Cardiac septum (tissue), 1 donor: ENCODE measurements at regions not wholly inside any gene's neighbourhood (a gene's known extent, or its start where the extent isn't known, plus 50 kb on each side); places are given as distances from the start of the nearest gene placed in this dataset.
"Not testable (repeated sequence)": the region's sequence is repeated elsewhere in the genome, so short reads cannot be mapped to it uniquely, and the experiment has no call there.

ENCODE experiments used
- DNase-seq: peaks from one replicate; pipeline ENCODE4 v3.0.0-alpha.2; 2020; ENCODE audit warnings: low spot score
- intact Hi-C: fragments of 100-400 bp; cut with DNase I; formaldehyde crosslinking; loops from one replicate; pipeline ENCODE4 v1.14.0; 2022
- donor health status: DM: no; HTN: no; CAD: no.

DNA sequence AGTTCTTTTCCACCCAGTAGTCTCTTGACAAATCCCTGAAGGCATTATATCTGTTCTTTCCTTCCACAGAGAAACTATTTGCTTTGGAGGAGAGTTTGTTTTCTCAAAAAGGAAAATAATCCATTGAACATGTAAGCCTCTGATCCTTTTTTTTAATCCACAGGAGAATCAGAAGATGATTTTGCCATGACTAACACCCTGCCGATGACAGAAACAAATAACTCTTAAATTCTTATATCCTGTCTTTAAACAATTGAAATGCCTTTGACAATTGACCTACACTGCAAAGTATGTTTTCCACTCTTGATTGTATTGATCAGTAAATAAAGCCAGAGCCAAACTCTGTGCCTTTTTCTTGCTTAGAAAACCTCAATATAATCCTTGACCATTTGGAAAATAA lies 666.4 kb upstream of the CTNND2 start:
- intact Hi-C loops, result no loop called here
- DNase-seq, result no peak

GRCh38 chr5:12566441-12566840 lies 662.2 kb upstream of the CTNND2 start:
- intact Hi-C loops, result no loop called here
- no peak for DNase-seq

GRCh38 chr5:12557012-12557411 lies 652.8 kb upstream of the CTNND2 start:
- intact Hi-C loops, result no loop called here
- no peak for DNase-seq

DNA sequence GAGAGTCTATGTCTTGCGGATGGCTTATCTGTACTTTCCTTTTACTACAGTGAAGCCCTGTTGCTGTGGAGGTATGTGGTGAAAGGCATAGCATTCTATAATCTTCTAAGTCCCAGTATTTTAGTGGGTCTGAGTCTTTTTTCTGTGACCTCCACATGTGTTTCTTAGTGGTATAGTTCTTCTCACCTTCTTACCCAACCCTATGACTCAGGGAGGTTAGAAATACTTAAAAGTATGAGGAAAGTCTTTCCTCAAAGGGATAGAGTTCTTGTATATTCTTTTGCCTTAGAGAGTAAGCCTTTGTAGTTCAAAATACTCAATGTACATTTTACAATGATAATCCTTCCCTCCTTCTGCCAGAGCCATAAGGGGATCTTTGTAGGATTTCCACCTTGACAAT lies 621.9 kb upstream of the CTNND2 start:
- no peak for DNase-seq
- intact Hi-C loops, result no loop called here

DNA sequence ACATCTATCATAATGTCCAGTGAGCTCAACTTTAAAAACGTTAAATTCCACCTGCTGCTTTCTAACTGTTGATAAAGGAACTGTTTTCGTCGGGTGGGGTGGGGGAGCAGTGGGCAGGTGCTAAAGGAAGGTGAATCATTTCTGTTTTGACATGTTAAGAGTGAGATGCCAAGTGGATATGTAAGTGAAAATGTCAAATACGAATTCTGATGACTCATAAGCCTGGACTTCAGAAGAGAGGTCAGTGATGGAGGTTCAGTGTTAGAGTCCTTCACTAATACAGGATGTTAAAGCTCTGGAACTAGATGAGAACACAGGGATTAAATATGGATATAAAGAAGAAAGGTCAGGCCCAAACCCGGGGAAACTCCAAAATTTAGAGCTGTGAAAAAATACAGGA lies 617.9 kb upstream of the CTNND2 start:
- intact Hi-C loops, result no loop called here
- no peak for DNase-seq

- intact Hi-C loops, result not testable (repeated sequence)
Measured at GRCh38 chr5:12504983-12505382, 600.7 kb upstream of the CTNND2 start.

GRCh38 chr5:12488161-12488560 lies 583.9 kb upstream of the CTNND2 start:
- no peak for DNase-seq
- intact Hi-C loops, result no loop called here

More at GRCh38 chr5:12504983-12505382, 600.7 kb upstream of the CTNND2 start:
- DNase-seq, result not testable (repeated sequence)

- DNase-seq, result no peak
- intact Hi-C loops, result no loop called here
Measured at GRCh38 chr5:12480487-12480886, 576.2 kb upstream of the CTNND2 start.

DNA sequence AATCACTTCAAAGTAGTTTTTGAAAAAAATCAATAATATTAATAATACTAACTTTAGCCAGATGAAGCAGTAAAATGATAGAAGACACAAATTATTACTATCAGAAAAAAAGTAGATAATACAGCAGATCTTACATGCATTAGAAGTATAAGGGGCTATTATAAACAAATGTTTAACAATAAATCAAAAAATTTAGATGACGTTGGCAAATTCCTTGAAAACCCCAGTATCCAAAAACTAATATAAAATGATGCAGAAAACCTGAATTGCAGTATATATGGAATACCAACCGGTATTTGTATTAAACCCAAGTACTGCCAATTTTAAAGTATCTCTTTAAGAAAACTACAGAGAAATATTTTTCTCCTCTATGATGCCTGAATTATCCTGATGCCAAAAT lies 573.3 kb upstream of the CTNND2 start:
- intact Hi-C loops, result no loop called here
- no peak for DNase-seq

- intact Hi-C loops, result no loop called here
- no peak for DNase-seq
Measured at GRCh38 chr5:12467799-12468198, 563.6 kb upstream of the CTNND2 start.

- intact Hi-C loops, result no loop called here
- DNase-seq, result no peak
Measured at GRCh38 chr5:12460493-12461261, 556.4 kb upstream of the CTNND2 start.

DNA sequence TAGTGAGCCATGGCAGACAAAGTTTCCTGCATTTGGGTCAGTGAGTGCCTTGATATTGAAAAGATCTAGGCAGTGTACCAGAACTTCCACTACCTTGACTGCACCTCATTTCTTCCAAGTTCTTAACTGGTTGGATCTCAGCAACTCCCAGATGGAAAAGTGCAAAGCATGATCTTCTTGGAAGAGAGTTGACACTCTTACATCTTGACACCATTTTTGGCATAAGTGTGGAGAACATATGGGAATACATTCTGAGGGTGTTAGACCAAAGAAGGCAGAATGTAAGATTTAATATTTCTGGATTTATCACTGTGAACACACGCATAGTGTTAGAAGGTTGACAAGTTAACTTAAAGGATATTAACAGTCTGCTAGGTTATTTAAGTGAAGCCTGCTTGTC lies 555.1 kb upstream of the CTNND2 start:
- intact Hi-C loops, result no loop called here
- no peak for DNase-seq

- intact Hi-C loops, result no loop called here
- DNase-seq, result no peak
Measured at GRCh38 chr5:12419075-12419474, 514.8 kb upstream of the CTNND2 start.

- DNase-seq, result no peak
Measured at GRCh38 chr5:12413585-12413984, 509.3 kb upstream of the CTNND2 start.

DNA sequence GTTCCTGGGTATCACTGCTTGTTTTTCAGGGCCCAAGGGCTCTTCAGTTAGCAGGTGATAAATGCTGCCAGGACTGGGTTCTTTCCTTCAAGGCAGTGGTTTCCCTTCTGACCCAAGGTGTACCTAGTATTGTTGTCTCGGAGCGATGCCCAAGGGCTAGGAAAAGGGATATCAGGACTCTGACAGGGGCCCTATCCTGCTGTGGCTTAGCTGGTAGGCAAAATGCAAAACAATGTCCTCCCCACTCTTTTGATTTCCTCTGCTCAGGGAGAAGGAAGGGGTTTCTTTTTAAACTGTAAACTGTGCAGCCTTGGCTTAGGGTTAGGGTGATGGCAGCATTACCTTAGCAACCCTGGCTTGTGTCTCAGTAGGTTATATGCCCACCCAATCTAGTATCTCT lies 508.8 kb upstream of the CTNND2 start:
- intact Hi-C loops, result no loop called here

More at GRCh38 chr5:12413585-12413984, 509.3 kb upstream of the CTNND2 start:
- intact Hi-C loops, result no loop called here

DNA sequence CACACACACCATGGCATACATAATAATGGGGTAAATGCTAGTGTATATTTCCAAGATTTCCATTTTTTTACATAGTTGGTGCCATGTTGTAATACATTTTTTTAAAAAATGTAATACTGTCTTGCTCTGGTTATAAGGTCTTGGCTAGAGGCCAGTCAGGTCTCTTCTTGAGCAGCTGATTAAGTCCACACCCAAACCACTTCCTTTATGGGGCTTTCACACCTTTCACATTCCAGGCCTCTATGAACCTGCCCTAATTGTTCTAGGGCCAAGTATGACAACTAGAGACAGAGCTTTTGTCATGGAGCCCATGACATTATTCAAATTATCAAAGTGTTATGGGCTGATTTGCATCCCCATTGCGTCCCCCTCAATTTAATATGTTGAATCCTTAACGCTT lies 495.6 kb upstream of the CTNND2 start:
- intact Hi-C loops, result no loop called here
- DNase-seq, result no peak

More for the DNA sequence above, 508.8 kb upstream of the CTNND2 start:
- no peak for DNase-seq

GRCh38 chr5:12392246-12392645 lies 488.0 kb upstream of the CTNND2 start:
- no peak for DNase-seq
- intact Hi-C loops, result no loop called here

GRCh38 chr5:12385095-12385494 lies 480.8 kb upstream of the CTNND2 start:
- DNase-seq, result no peak
- intact Hi-C loops, result no loop called here

DNA sequence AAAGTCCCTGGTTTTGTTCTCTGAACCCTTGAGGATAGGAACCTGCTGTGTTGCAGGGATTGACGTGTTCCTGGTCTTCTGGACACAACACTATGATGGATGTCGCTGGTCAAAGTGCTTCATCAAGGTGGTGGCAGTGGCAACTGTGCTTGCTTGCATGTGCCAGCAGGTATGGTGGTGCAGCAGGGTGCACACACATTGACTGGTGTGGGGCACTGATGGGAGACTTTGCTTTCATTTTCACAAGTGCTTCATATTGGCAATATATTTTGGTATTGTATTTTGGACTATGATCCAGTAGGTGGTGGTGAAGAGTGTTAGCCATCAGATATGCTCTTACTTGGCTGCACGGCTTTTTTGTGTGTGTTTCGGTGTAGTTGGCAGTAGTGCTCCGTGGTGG lies 479.8 kb upstream of the CTNND2 start:
- DNase-seq, result no peak
- intact Hi-C loops, result no loop called here

DNA sequence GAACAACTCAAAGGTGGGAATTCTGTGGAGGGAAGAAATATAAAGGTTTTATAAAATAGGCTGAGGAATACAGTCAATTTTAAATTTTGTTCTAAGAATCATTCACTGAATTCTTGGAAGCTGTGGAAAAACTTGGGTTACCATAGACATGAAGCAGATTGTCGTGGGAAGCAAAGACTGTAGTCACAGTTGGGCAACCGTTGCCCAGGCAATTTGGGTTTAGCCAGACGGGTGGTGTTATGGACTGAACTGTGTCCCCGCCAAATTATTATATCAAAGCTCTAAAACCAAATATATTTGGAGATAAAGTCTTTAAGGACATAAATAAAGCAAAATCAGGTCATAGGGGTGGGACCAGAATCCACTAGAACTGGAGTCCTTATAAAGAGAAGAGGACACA lies 463.7 kb upstream of the CTNND2 start:
- intact Hi-C loops, result no loop called here
- no peak for DNase-seq

DNA sequence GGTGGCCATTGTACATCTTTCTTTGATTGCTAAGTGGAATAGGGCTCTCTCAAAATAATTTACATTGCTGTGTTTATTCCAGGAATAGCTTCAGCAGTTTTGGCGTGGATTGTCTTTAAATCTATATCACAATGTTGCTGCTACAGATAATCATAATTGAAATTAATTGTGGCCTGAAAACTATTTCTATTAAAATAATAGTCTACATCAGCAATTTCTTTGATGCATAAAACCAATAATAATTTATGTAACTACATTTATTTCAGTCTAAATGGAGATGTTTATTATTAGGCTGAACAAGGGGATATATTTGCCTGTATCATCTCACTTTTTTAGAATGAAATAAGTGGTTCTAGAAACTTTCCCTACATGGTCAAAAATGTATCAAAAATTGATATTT lies 456.0 kb upstream of the CTNND2 start:
- intact Hi-C loops, result no loop called here

More for the DNA sequence above, 456.0 kb upstream of the CTNND2 start:
- DNase-seq, result no peak
